GM21786 (cell line): ENCODE measurements at regions not wholly inside any gene's neighbourhood (a gene's known extent, or its start where the extent isn't known, plus 50 kb on each side); places are given as distances from the start of the nearest gene placed in this dataset.

Experiments used
- ATAC-seq: cut with Tn5 transposase; IDR thresholded peaks from one replicate; pipeline ENCODE4 v1.9.1; 2021; ENCODE audit not compliant: unreplicated experiment

DNA sequence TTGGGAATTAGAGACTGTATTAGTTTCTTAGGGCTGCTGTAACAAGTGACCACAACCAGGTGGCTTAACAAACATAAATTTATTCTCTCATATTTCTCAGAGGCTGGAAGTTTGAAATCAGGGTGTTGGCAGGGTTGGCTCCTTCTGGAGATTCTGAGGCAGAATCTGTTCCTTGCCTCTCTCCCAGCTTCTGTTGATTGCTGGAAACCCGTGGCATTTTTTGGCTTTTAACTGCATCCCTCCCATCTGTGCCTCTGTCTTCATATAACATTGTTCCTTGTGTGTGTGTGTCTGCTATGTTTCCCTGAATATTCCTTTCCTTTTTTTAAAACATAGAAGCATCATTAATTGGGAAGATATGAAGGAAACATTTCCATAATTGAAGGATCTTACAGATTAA, 448.1 kb upstream of the DCC start:
- ATAC-seq: no peak

DNA sequence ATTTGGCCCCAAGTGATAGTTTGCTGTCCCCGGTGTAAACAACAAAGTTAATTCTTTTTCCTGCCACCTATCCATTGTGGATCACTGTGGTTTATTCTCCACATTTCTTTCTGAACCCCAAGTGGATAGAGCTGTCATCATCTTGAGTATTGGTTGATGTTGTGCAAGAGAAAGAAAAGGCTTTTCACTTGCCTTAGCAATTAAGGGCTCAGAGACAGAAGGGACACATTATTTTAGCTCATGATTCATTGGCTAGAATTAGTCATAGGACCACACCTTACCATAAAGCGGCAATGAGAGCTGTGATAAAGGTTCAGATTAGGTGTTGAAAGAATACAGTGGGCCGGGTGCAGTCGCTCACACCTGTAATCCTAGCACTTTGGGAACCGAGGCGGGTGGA, 442.1 kb upstream of the DCC start:
- no peak for ATAC-seq

DNA sequence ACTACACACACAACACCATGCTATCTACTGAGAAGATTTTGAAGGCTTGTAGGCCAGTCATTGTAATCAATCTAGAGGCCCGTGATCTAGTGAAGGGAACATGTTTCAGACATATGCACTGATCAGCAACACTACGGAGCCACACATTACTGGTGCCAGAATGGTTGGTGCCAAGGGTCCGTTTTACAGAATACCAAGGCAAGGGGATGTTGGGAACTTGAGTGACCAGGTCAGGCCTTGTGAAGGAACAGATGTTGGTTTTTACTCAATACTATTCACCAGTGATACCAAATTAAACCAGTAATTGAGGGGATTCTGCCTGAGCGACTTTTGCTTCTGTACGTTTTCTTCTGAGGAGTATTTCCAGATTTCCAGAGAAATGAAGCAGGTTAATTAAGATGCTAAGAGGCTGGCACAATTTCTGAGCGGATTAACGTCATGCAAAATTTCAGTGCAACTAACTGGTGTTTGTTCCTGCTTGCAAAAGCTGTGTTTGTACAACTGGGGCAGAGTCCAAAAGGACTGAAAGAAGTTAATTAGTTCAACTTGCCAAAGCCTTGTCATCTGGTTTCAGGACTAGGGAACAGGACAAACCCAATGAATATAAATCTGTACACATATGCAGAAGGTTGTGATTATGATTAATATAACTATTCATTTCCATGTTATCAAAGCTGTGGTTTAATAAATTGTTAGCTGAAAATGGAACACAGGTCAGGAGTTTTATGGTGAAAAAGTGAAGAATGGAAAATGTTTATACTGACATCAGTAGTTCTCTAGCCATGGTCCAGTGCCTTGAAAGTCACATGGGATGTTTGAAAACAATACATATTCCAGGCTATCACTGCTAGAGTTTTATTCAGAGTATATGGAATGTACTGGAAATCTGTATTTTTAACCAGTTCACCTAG, 432.1 kb upstream of the DCC start:
- no peak for ATAC-seq

DNA sequence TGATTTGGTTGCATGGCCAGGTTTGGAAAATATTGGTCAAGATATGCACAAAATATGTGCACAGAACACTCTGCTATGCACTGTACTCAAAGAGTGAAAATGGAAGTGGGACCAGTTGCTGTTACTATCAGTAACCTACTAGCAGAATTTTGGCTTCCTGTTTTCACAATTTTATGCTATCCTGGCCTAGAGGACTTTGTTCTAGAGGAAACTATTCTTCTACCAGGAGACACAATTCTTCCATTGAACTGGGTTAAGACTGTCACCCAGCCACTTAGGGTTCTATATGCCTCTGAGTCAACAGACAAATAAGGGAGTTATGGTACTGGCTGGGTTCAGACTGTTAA, 431.4 kb upstream of the DCC start:
- ATAC-seq: no peak

DNA sequence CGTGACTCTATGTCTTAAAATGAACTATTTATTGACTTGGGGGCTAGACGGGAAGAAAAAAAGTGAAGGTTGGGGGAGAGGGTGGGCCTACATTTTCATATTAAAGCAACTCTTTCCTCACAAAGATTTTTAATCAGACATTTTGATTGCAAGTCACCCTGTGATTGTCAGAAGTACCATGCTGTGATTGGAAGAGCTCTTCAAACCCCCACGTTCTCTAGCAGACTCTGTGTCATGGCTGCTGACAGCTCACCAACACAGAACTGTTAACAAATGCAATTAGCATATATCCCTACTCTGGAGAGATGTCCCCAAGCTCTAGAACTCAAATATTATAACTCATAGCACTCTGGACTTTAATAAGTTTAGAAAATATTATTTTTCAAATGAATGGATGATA, 428.4 kb upstream of the DCC start:
- ATAC-seq: no peak

DNA sequence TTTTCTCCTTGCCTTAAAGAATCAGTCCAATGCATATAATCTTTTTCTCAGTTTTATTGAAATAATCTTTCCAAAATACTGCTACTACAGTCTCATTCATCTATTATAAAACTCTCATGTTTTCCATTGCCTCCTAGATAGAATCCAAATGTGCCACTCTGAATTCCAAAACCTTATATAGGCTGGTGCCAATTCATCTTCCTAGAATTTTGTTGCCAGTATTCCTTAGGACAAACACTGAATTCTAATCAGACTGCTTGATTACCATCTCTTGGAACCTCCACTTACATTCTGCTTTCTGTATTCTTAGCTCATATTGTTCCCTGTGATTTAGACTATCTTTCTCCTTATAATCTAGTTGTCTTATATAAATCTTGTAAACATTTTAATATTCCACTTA, 427.6 kb upstream of the DCC start:
- no peak for ATAC-seq

DNA sequence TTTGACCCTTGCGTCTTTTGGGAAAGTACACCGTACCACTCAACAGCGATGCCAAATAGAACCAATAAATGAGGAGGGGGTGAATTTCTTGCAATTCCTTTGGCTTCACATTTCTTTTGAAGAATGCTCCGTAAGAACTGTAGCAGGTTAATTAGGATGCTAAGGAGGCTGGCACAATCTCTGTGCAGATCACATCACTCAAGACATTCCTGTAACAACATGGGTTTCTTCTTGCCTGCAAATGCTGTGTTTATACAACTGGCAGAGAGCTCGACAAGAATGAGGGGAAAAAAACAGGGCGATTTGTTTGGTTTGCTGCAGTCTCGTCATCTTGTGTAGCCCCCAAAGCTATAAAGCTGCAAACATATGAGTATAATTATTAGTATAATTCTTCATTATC, 424.8 kb upstream of the DCC start:
- no peak for ATAC-seq

DNA sequence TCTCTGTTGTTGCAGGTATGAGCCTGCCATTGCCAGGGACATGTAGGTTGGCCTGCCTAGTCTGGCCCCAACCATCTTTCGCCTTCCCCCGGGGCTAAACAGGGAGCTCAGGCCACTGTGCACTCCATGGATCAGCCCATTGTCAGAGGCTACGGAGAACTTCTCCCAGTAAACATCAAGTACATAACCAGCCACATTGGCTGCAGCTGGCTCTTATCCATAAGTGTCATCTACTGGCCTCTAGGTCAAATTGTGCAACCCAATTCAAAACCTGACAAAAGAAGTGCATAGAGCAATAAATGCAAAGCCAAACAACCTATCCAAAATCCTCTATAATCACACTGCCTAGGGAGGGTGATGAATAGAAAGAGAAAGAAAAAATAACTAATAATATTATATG, 418.1 kb upstream of the DCC start:
- ATAC-seq: no peak

DNA sequence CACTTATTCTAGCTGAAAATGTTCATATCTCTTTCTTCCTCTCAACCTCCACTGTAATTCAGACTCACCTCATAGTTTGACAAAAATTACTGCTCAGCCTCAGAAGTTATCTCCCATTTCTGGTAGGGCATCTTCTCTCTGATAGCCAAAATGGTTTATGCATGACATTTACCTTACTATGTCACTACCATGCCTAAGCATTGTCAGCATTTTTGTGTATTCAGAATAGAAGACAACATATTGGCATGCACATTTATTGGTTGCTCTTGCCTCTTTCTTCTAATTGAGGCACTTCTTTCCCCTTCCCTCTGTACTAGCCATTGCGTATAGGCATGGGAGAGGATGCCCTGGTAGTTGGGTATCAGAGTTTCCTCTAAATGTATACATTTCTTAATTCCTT, 406.1 kb upstream of the DCC start:
- no peak for ATAC-seq

DNA sequence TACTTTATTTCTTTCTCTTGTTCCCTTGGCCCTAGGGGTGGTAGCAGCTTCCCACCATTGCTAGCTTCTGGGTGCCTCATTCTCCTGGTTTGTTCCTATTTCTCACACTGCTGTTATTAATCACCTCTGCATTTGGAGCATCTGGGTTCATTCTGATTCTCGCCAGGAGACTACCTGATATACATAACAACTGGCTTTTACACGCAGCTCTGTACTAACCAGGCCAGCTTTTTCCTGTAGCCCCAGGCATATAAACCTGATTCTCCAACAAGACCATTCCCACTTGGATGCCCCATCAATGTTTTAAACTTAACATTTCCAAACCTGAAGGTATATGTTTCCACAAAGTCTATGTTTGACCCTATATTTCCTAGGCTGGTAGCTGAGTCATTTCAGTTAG, 403.9 kb upstream of the DCC start:
- ATAC-seq: no peak

DNA sequence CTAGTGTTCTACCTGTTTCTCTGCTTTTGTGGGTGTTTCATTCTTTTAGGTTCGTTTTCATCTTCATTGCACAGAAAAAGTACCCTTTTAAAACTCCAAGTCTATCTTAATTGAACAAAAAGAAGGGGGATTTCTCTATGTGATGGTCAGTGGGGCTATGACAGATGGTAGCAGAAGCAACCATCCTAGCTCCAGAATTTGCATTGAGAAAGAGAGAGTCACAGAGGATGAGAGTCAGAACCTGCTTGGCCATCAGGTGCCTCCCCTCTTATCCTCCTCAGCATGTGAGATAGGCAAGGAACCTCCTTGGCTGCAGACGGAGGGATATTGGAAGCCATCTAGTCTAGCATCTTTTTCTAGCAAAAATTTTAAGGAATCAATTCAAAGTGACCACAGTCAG, 398.0 kb upstream of the DCC start:
- ATAC-seq: peak; percentile 43

DNA sequence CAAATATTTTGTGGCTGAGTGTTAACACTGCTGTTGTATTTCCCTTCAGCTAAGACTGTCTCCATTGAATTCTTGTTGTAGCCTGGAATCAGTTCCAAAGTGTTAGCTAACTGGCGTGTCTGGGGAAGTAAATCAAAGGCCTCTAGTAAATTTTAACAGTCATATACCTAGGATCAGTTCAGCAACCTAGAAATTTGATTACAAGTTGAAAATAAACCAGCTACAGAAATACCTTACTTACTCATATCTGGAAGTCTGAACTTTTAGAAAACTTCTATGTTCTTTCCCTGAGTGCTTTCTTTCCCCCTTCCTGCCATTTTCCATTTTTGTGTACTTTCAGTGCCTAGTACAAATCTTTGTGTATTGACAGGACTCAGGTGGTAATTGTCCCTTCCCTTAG, 396.7 kb upstream of the DCC start:
- ATAC-seq: no peak

DNA sequence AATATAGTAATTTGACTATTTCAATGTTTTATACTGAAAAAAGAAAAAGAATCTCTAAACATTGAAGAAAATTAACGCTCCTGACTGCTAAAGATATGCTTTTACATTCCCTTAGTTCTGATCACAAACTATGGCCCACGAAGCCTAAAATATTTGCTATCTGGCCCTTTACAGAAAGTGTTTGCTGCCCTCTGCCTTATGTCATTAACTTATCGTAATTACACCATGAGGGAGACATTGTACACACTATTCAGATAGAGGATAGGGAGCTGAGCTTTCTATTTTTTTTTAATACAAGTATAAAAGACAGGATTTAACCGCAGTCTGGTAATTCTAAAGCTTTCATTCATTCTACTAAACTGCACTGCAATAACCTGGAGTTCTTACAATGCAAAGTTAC, 393.1 kb upstream of the DCC start:
- ATAC-seq: no peak

DNA sequence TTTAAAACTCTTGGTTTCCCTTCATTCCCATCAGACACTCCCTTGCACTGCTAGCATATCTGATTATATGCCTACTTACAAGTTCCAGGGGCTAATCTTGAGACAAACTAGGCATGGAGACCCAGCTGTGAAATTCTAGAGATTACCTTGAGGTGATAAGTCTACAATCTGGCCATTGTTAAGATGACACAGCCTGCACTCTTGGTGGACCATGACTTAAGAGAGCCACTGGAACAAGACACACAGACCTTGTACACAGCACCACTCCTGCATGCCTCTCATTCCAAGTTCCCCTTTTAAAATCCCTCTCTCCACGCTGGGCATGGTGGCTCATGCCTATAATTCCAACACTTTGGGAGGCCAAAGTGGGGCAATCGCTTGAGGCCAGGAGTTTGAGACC, 387.2 kb upstream of the DCC start:
- peak; percentile 25 for ATAC-seq

DNA sequence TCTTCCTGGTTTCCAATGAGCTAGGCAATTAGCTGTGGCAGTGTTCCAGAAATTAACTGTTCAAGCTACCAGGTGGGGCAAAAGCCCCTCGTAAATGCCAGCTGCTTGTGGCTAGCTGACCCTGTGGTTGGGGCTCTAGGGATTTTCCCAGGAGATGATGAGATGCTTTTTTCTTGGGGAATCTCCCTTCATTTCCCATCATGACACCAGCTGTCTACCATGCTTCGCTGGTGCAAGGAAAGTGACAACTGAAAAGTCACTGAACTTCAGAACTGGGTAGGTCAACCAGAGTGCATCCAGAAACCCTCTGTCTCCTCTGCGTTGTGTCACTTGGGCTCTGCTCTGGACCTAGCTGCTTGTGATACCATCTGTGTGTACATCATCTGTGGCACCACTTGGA, 386.5 kb upstream of the DCC start:
- ATAC-seq: peak; percentile 89

DNA sequence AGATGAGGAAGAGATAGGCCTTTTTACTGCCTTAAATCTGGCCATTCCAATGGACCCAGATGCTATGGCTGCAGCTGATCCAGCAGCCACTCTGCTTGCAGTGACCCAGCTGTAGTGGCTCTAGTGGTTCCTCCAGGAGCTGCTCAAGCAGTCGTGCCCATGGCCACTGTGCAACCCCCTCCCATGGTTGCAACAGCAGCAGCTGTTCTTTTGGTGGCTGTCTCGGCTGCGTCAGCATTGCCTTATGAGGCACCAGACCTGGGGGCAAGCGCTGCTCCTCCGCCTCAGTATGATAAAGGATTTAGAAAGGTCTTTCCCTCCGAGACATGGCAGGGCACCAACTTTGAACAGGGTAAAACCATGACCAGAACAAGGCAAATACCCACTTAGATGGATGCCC, 384.9 kb upstream of the DCC start:
- no peak for ATAC-seq

DNA sequence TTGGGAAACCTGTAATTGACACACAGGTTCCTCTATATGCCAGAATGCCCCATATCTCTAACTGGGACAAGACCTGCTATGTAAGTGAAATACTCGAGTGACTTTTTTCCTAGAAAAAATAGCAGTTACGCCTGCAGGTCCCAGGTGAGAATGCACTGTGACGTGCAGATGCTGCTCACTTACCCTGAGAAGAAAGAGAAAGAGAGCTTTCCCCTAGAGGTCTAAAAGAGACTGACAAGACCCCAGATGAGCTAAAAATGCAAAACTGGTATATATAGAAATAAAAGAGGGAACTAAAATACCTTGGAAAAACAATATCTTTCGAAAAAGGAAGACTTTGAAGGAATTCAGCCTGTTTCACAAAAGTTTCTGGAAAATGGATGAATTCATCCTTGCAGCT, 383.0 kb upstream of the DCC start:
- ATAC-seq: no peak

DNA sequence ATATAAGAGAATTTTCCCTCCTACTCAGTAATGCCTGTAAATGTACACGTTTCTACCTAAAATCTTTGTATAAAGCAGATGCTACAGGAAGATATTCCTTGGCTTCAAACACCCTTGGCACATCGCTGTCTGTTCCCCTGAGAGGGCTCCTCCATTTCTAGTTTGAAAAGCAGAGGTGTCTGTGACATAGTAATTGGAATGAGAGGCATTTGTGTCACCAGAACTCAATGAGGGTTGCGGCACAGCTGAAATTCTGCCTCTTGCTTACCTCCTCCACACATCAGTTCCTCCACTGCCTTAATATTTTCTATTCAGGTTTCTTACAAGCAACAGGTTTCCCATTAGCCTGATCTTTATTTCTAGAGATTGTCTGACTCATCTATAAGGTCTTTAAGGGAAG, 359.9 kb upstream of the DCC start:
- no peak for ATAC-seq

DNA sequence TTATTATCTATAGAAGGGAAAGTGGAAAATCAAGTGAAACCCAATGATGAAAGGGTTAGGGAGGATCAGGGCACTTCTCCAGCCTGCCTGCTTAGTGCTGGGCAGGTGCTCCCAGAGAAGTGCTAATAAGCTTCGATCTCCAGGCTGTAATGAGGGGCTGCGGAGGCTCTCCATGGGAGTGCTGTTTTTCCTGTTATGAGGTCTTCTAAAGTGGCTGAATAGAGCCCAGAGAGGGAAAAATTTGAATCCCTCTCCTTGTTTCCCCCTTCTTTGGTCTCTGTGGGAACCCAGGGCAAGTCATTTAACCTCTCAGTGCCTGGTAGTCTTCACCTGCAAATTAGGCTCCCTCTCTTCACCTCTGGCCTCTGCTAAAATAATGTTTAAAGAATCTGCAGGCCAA, 351.7 kb upstream of the DCC start:
- ATAC-seq: no peak

DNA sequence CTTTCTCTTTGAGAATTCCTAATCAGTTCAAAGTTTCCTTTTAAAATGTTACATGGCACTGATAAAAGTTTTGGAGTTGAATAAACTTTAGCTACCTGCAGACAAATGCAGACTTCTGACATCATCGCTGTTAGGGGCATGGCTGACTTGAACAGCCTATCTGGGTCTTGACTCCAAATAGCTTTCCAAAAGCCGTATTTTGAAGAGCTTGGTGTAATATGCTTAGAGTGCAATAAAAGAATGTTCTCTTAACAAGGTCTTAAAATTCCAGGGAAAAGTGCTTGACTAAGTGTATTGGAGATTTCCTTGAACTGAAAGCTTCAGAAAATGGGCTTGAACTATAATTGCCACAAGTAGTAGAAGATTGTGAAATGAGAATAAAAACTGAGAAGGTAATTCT, 342.9 kb upstream of the DCC start:
- no peak for ATAC-seq

DNA sequence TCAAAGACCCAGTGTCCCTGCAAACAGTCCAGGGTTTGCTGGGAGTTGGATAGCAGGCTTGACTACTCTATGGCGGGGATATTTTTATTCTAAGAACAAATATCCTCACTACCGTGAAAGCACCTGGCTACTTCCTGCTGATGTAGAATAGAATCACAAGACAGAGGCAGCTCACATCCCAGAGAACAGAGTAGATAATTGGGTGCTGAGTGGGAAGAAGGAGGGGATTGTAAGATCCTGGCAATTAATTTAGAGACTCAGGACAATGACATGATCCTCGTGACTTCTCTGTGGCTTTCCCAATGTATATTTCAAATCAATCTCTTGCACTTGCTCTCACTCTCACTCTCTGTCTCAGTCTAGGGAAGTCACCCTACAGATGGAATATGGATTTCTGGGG, 341.9 kb upstream of the DCC start:
- ATAC-seq: no peak

DNA sequence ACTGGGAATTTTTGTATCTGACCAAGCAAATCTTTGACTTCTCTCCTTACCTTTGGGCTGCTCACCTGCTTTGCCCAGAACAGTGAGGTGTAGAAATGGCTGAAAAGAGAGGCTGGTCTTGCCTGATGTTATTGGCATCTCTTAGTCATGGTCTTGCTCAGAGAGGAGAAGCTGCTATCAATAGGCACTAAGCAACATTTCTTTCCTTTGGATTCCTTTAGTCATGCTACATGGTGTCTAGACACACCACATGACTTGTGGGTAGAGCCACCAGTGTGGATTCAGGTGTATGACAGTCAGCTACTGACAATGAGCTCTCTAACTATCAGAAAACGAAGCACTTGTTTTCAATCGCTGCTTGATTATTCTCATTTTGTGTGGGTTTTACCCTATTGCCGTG, 341.3 kb upstream of the DCC start:
- ATAC-seq: no peak

DNA sequence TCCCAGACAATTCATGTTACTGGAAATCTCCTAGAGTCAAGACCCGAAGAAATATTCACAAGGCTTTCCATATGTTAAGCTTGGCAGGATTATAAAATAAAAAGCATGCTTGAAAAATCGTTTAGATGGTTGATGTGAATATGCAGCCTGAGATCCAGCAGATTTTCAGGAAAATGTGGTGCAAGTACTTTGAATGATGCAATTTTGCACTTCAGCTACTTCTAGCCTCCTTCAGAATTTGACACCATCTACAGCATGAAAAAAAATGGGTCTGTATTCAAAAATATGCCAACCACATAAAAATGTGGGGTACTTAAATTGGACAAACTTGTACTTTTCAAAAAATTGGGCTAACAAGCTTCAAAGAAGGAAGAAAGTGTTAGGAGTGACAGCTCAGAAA, 340.6 kb upstream of the DCC start:
- ATAC-seq: no peak
